ENCODE measurements at regions not wholly inside any gene's neighbourhood (a gene's known extent, or its start where the extent isn't known, plus 50 kb on each side); places are given as distances from the start of the nearest gene placed in this dataset.
"Not testable (repeated sequence)": the region's sequence is repeated elsewhere in the genome, so short reads cannot be mapped to it uniquely, and the experiment has no call there.

DNA sequence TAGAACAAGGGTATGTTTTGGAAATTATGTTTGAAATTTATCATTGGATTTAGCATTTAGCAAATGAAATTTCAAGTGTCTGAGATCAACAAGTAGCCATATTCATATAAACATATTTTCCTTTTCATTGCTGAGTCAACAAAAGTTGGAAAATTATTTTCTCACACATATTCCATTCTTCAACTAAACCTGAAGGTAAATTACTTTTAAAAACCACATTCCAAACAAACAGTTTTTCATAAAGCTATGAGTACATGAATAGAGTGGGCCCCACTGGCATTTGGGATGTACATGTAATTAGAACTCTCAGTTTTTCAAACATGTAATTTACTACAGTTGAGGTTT lies 178.3 kb upstream of the MKLN1 start:
- peaks cover 2% of the 10 kb centered on the region for H3K4me1 Mint-ChIP-seq (ENCODE audit: low read depth)
- DNase-seq, result no peak
- H3K4me3 Mint-ChIP-seq, result no peak overlapping the region
- H3K9me3 Mint-ChIP-seq (ENCODE audit: insufficient read depth), result no peaks in the 10 kb centered on the region
- no peak overlapping the region for H3K27ac Mint-ChIP-seq
- ATAC-seq, result no peak
- POLR2A ChIA-PET, result no interaction called here
- H3K27me3 Mint-ChIP-seq (ENCODE audit: low read depth), result peaks cover 10% of the 10 kb centered on the region
- no peaks in the 10 kb centered on the region for H3K36me3 Mint-ChIP-seq (ENCODE audit: low read depth)
- CTCF ChIA-PET, result interaction anchor here (0.7 kb wide), 1 partner anchor 326 kb away, joined by 3 read pairs; no protein-coding TSS in a partner anchor

GRCh38 chr7:131149840-131150239 lies 177.8 kb upstream of the MKLN1 start:
- ATAC-seq, result no peak
- Mint-ChIP-seq H3K9me3 (ENCODE audit: insufficient read depth) (no peaks in the 10 kb centered on the region), H3K27me3 (ENCODE audit: low read depth) (peaks cover 10% of the 10 kb centered on the region), H3K27ac (no peak overlapping the region), H3K4me1 (ENCODE audit: low read depth) (peaks cover 2% of the 10 kb centered on the region), H3K36me3 (ENCODE audit: low read depth) (no peaks in the 10 kb centered on the region), H3K4me3 (no peak overlapping the region)
- CTCF ChIA-PET, result interaction anchor here (0.7 kb wide), 1 partner anchor 327 kb away, joined by 3 read pairs; no protein-coding TSS in a partner anchor
- no peak for DNase-seq
- POLR2A ChIA-PET, result no interaction called here

GRCh38 chr7:131151034-131151433 lies 176.6 kb upstream of the MKLN1 start:
- DNase-seq (no peak), ATAC-seq (no peak)
- CTCF ChIA-PET, result interaction anchor here (1.3 kb wide), 1 partner anchor 13 kb away, joined by 6 read pairs; no protein-coding TSS in a partner anchor
- Mint-ChIP-seq H3K27me3 (ENCODE audit: low read depth) (peaks cover 10% of the 10 kb centered on the region), H3K36me3 (ENCODE audit: low read depth) (no peaks in the 10 kb centered on the region), H3K4me1 (ENCODE audit: low read depth) (peaks cover 2% of the 10 kb centered on the region), H3K9me3 (ENCODE audit: insufficient read depth) (no peaks in the 10 kb centered on the region), H3K27ac (no peak overlapping the region), H3K4me3 (no peak overlapping the region)
- POLR2A ChIA-PET, result no interaction called here

DNA sequence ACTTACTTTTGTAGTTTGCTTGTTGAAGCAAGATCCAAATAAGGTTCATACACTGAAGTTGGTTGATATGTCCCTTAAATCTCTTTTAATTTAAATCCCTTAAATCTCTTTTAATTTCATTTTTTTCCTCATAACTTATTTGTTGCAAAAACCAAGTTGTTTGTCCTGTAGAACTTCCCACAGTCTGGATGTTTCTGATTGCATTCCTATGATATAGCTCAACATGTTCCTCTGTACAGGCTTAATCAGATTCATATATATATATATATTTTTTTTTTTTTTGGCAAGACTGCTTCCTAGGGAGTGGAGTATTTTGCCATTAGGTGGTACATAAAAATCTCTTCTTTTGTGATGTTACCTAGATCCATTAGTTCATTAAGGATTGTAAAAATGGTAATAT lies 174.9 kb upstream of the MKLN1 start:
- DNase-seq (no peak), ATAC-seq (no peak)
- Mint-ChIP-seq H3K9me3 (ENCODE audit: insufficient read depth) (no peaks in the 10 kb centered on the region), H3K36me3 (ENCODE audit: low read depth) (no peaks in the 10 kb centered on the region), H3K4me3 (no peak overlapping the region), H3K4me1 (ENCODE audit: low read depth) (peaks cover under 1% of the 10 kb centered on the region), H3K27ac (no peak overlapping the region), H3K27me3 (ENCODE audit: low read depth) (peaks cover 10% of the 10 kb centered on the region)
- POLR2A ChIA-PET, result interaction anchor here (0.9 kb wide), 1 partner anchor 43 kb away, joined by 3 read pairs; no protein-coding TSS in a partner anchor
- CTCF ChIA-PET, result no interaction called here

DNA sequence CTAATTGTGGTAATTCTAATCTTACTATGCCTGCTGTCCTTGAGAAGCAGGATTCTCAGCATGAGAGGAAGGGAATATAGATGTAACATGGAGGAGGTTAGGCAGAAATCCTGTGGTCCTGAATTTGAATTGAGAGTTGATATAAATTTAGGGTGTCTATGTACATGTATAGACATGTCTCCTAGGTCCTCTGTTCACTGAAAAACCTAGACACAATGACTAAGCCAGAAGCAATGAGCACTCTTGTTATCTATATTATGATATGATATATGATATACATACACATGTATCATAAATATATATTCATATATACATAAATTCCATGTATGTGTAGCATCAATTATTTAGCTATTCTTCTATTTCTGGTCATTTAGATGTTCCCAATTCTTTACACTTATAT lies 173.3 kb upstream of the MKLN1 start:
- POLR2A ChIA-PET, result no interaction called here
- ATAC-seq (no peak), DNase-seq (no peak)
- Mint-ChIP-seq H3K27me3 (ENCODE audit: low read depth) (peaks cover 13% of the 10 kb centered on the region), H3K36me3 (ENCODE audit: low read depth) (no peaks in the 10 kb centered on the region), H3K4me1 (ENCODE audit: low read depth) (no peaks in the 10 kb centered on the region), H3K27ac (no peak overlapping the region), H3K4me3 (no peak overlapping the region), H3K9me3 (ENCODE audit: insufficient read depth) (no peaks in the 10 kb centered on the region)
- CTCF ChIA-PET, result no interaction called here

DNA sequence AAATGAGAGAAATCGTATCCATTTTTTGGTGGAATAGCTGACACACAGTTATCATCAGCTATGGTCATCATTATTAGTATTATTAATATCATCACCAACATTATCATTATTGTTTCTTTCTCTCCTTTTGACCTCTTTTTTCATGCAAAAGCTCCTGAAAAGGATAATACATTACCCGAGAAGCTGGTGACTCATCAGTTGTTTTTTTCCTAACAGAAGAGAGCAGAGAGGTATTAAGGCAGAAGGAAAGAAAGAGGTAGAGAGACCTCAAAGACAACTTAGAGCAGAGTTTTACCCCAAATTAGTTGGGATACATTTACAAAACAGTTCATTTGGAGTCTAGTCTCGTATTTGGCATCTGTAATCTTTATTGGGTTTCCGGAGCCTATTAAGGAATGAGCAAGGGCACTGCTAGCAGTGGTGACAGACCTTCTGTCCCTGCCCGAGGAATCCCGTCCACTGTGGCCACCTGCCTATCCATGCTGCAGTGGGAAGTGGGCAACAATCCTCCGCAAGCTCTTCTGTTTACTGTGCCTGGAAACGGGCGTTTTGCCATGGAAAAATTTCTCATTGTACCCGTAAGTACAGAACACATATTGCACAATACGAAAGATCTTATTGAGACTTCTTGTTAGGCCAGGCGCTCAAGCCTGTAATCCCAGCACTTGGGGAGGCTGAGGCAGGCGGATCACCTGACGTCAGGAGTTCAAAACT lies 170.0 kb upstream of the MKLN1 start:
- no peaks in the 10 kb centered on the region for H3K9me3 Mint-ChIP-seq (ENCODE audit: insufficient read depth)
- ChIA-PET POLR2A (no interaction called here), CTCF (no interaction called here)
- no peaks in the 10 kb centered on the region for H3K4me1 Mint-ChIP-seq (ENCODE audit: low read depth)
- peaks cover 3% of the 10 kb centered on the region for H3K27me3 Mint-ChIP-seq (ENCODE audit: low read depth)
- no peaks in the 10 kb centered on the region for H3K36me3 Mint-ChIP-seq (ENCODE audit: low read depth)
- ATAC-seq (no peak), DNase-seq (no peak)
- H3K4me3 Mint-ChIP-seq, result no peak overlapping the region
- H3K27ac Mint-ChIP-seq, result no peak overlapping the region

GRCh38 chr7:131158244-131158636 lies 169.4 kb upstream of the MKLN1 start:
- H3K4me1 Mint-ChIP-seq (ENCODE audit: low read depth); H3K36me3 Mint-ChIP-seq (ENCODE audit: low read depth); CTCF ChIA-PET; ATAC-seq; H3K27me3 Mint-ChIP-seq (ENCODE audit: low read depth); H3K9me3 Mint-ChIP-seq (ENCODE audit: insufficient read depth); H3K4me3 Mint-ChIP-seq; H3K27ac Mint-ChIP-seq; DNase-seq: not testable (repeated sequence)
- POLR2A ChIA-PET, result interaction anchor here (1.0 kb wide), 1 partner anchor 48 kb away, joined by 3 read pairs; no protein-coding TSS in a partner anchor

DNA sequence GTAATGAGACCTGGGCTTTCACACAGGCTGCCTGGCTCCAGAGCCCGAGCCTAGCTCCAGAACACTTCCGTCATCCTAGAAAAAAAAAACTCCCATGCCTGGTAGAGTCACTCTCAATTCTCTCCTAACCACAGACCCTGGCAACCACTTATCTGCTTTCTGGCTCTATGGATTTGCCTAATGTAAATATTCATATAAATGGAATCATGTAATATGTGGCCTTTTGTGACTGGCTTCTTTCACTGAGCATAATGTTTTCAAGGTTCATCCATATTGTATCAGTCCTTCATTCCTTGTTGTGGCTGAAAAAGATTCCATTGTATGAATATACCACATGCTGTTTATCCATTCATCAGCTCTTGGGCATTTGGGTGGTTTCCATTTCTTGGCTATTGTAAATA lies 167.7 kb upstream of the MKLN1 start:
- POLR2A ChIA-PET, result no interaction called here
- Mint-ChIP-seq H3K4me1 (ENCODE audit: low read depth) (no peaks in the 10 kb centered on the region), H3K4me3 (no peak overlapping the region), H3K36me3 (ENCODE audit: low read depth) (no peaks in the 10 kb centered on the region), H3K27ac (no peak overlapping the region), H3K27me3 (ENCODE audit: low read depth) (peaks cover 3% of the 10 kb centered on the region), H3K9me3 (ENCODE audit: insufficient read depth) (no peaks in the 10 kb centered on the region)
- no peak for DNase-seq
- no peak for ATAC-seq
- CTCF ChIA-PET, result no interaction called here

DNA sequence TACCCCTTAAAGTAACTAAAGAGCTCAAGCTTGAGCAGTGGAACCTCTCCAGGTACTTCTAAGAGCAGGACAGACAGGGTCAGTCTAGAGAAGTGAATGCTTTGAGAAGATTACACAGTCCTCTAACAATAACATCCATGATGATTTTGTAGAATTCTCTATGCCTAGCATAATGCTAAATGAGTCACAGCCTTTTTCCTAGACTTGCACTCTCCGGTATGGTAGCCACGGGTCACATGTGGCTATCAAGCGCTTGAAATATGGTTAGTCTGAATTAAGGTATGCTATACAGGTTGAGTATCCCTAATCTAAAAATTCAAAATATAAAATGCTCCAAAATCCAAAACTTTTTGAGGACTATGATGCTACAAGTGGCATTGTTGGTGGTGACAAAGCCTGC lies 166.6 kb upstream of the MKLN1 start:
- H3K36me3 Mint-ChIP-seq (ENCODE audit: low read depth), result no peaks in the 10 kb centered on the region
- H3K27me3 Mint-ChIP-seq (ENCODE audit: low read depth), result peaks cover 3% of the 10 kb centered on the region
- no peak for DNase-seq
- CTCF ChIA-PET, result no interaction called here
- H3K9me3 Mint-ChIP-seq (ENCODE audit: insufficient read depth), result no peaks in the 10 kb centered on the region
- no peaks in the 10 kb centered on the region for H3K4me1 Mint-ChIP-seq (ENCODE audit: low read depth)
- no peak overlapping the region for H3K4me3 Mint-ChIP-seq
- no peak for ATAC-seq
- POLR2A ChIA-PET, result no interaction called here
- no peak overlapping the region for H3K27ac Mint-ChIP-seq

DNA sequence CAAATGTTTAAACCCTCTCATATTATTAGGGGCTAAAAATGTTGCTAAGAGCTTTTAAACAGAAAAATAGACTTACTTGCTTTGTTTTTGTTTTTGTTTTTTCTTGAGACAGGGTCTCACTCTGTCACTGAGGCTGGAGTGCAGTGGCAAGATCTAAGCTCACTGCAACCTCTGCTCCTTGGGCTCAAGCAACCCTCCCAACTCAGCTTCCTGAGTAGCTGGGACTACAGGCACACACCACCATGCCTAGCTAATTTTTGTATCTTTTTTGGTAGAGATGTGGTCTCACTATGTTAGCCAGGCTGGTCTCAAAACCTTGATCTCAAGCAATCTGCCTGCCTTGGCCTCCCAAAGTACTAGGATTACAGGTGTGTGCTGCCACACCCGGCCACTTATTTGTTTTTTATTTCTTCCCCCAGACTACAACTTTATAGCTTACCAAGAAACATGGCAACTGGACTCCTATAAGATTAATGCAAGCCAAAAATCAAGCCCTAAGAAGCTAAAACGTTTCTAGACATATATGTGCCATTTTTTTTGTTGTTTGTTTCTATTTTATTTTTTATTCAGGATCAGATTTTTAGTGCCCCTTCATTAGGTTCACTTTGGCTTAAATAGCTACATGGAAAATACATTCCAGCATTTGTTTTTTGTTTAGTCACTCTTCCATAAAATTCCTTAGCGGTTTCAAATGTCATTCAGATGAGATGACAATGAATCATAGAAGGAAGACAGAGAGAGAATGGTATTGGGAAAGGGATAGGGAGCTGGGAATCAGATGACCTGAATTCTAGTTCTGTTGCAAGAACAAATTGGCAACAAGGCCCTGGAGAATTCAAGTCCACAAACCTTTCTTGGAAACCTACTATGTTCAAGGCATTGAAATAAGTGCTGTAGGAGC lies 163.4 kb upstream of the MKLN1 start:
- ChIA-PET POLR2A (no interaction called here), CTCF (interaction anchor here (1.4 to 1.9 kb wide), 3 partner anchors 9 to 74 kb away, joined by 3 to 6 read pairs (median 5); no protein-coding TSS in a partner anchor)
- Mint-ChIP-seq H3K36me3 (ENCODE audit: low read depth) (no peaks in the 10 kb centered on the region), H3K9me3 (ENCODE audit: insufficient read depth) (no peaks in the 10 kb centered on the region), H3K27ac (no peak overlapping the region), H3K4me3 (no peak overlapping the region), H3K4me1 (ENCODE audit: low read depth) (no peaks in the 10 kb centered on the region), H3K27me3 (ENCODE audit: low read depth) (peaks cover 3% of the 10 kb centered on the region)
- DNase-seq (no peak), ATAC-seq (no peak)

GRCh38 chr7:131166066-131166465 lies 161.6 kb upstream of the MKLN1 start:
- POLR2A ChIA-PET, result interaction anchor here (0.6 kb wide), 1 partner anchor 146 kb away, joined by 3 read pairs; no protein-coding TSS in a partner anchor
- CTCF ChIA-PET, result interaction anchor here (0.8 kb wide), 1 partner anchor 221 kb away, joined by 3 read pairs; no protein-coding TSS in a partner anchor
- ATAC-seq, result no peak

More at GRCh38 chr7:131166066-131166465, 161.6 kb upstream of the MKLN1 start:
- no peak overlapping the region for H3K4me3 Mint-ChIP-seq
- peaks cover 10% of the 10 kb centered on the region for H3K27me3 Mint-ChIP-seq (ENCODE audit: low read depth)
- no peaks in the 10 kb centered on the region for H3K9me3 Mint-ChIP-seq (ENCODE audit: insufficient read depth)
- no peaks in the 10 kb centered on the region for H3K36me3 Mint-ChIP-seq (ENCODE audit: low read depth)
- H3K4me1 Mint-ChIP-seq (ENCODE audit: low read depth), result no peaks in the 10 kb centered on the region
- DNase-seq, result no peak
- H3K27ac Mint-ChIP-seq, result no peak overlapping the region

Data from activated CD8-positive, alpha-beta T cell treated with anti-CD3 and anti-CD28 coated beads, Interleukin-2, amount 10 ng/mL, durations not matched to agents 7 days and 5 days (primary cell).